ENCODE measurements at regions not wholly inside any gene's neighbourhood (a gene's known extent, or its start where the extent isn't known, plus 50 kb on each side); places are given as distances from the start of the nearest gene placed in this dataset.

DNA sequence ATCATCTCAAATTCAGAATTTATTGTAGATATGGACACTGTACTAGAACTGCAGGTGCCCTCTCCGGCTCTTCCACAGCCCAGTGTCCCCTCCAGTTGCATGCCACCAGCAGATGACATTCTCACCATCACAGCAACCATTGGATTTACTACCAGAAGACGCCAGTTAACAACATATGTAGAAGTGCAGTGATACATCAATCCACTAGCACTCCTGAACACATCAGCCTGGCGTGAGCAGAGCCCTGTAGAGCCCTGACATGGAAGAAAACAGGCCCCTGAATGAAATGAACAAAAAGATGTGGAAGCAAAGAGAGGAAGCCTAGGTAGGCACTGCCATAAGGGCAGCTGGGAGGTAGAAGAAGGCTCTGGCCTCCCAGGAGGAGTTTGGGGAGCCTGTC lies 73.1 kb upstream of the GALNT2 start:
- Histone ChIP-seq H3K4me3 (no peak overlapping the region), H3K36me3 (no peaks in the 10 kb centered on the region), H3K27ac (replicated peaks in 1 of 4) (no peak overlapping the region), H3K4me1 (peaks cover 0 to 21% (median 11%) of the 10 kb centered on the region in 4 donors), H3K9me3 (no peaks in the 10 kb centered on the region), H3K27me3 (no peaks in the 10 kb centered on the region)
- intact Hi-C loops (cut with DNase I) = no loop called here
- 96% methylated on average over 3 of the region's 3 CpGs for WGBS
- DNase-seq (ENCODE audit: extremely low spot score) = no peak
- TF ChIP-seq CTCF (IDR thresholded peaks at IDR 0.05) = no peak
- TF ChIP-seq POLR2AphosphoS5 (IDR thresholded peaks at IDR 0.05) = no peak
- TF ChIP-seq EP300 (IDR thresholded peaks at IDR 0.05) = no peak
- TF ChIP-seq POLR2A (IDR thresholded peaks at IDR 0.05; ENCODE audit: low read depth) = no peak

DNA sequence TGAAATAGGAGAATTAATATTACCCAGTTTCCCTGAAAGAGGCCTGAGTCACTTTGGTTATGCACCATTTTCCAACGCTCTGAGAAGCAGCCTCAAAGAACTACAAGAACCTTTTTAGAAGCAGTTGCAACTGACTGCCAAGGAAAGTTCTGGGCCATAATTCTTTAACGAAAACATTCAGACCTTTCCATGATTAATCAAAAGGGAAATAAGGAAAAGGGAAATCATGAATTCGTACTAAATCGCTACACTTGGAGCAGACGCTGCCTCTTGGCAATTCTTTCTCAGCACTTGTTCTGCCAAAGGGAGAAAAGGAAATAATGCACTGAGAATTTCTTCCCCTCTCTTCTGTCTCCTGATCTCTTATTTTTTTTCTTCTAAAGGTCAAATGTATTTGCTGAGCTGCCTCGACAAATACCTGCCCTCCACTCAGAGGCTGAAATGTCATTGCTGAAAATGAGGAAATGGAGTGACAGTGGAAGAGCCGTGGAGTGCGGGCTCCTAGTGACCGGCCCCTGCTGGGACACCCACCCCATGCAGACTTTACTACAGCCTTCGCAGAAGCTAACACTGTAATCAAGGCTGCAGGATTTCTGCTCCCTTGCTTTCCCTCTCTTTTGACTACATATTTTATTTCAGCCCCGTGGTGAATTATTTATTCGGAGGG lies 67.9 kb upstream of the GALNT2 start:
- no peak for TF ChIP-seq POLR2AphosphoS5 (IDR thresholded peaks at IDR 0.05)
- TF ChIP-seq POLR2A (IDR thresholded peaks at IDR 0.05; ENCODE audit: low read depth) = no peak
- no peak for TF ChIP-seq CTCF (IDR thresholded peaks at IDR 0.05)
- no peak for TF ChIP-seq EP300 (IDR thresholded peaks at IDR 0.05)
- H3K36me3 ChIP-seq = no peaks in the 10 kb centered on the region
- H3K4me3 ChIP-seq = no peak overlapping the region
- DNase-seq (ENCODE audit: extremely low spot score) = no peak
- no peaks in the 10 kb centered on the region for H3K27me3 ChIP-seq
- intact Hi-C loops (cut with DNase I) = no loop called here
- H3K4me1 ChIP-seq = peaks cover 5 to 54% (median 50%) of the 10 kb centered on the region in 4 donors
- 41% methylated on average over 12 of the region's 12 CpGs for WGBS
- H3K27ac ChIP-seq (replicated peaks in 1 of 4) = peak overlapping the region; percentile 52 to 81 (median 63)
- H3K9me3 ChIP-seq = no peaks in the 10 kb centered on the region

GRCh38 chr1:230000493-230001184 lies 66.4 kb upstream of the GALNT2 start:
- intact Hi-C loops (cut with DNase I) = no loop called here
- no peaks in the 10 kb centered on the region for H3K27me3 ChIP-seq
- TF ChIP-seq CTCF (IDR thresholded peaks at IDR 0.05) = no peak
- TF ChIP-seq POLR2A (IDR thresholded peaks at IDR 0.05; ENCODE audit: low read depth) = no peak
- TF ChIP-seq POLR2AphosphoS5 (IDR thresholded peaks at IDR 0.05) = no peak
- TF ChIP-seq EP300 (IDR thresholded peaks at IDR 0.05) = no peak

DNA sequence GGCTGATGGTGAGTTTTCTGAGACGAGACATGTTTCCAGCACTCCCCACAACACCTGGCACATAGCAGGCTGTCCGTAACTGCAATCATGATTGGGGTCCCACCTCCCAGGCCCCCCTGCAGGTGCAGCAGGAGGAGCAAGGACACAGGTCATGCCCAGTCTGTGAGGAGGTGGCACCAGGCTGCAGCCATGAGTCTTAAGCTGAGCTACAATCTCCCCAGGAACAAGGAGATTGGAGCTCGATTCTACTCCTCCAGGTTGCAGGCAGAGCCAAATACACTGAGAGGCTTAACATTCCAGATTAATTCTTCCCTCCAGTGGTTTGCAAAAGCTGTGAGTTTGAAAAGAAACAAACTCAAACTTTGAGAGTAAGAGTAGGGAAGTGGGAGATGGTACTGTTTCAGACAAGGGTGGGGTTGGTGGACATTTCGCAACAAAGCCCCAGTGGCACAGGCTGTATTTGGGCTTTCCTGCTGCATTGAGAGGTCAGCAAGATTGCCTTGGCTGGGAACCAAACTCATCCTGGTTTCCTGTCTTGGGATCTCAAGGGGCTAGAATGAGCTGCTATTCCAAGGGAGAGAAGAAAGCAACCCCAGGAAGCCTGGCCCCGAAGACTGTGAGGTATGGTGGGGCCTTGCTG lies 64.8 kb upstream of the GALNT2 start:
- H3K4me3 ChIP-seq = no peak overlapping the region
- H3K4me1 ChIP-seq = peaks cover 5 to 51% (median 49%) of the 10 kb centered on the region in 4 donors
- peak overlapping the region in 2 of 4 donors; percentile 13 to 34 for H3K27ac ChIP-seq (replicated peaks in 1 of 4)
- 63% methylated on average over 5 of the region's 5 CpGs for WGBS
- H3K9me3 ChIP-seq = no peaks in the 10 kb centered on the region
- no peak for TF ChIP-seq POLR2A (IDR thresholded peaks at IDR 0.05; ENCODE audit: low read depth)
- TF ChIP-seq CTCF (IDR thresholded peaks at IDR 0.05) = no peak
- TF ChIP-seq POLR2AphosphoS5 (IDR thresholded peaks at IDR 0.05) = peak in 1 of 2 donors; percentile 47
- no peak for TF ChIP-seq EP300 (IDR thresholded peaks at IDR 0.05)
- DNase-seq (ENCODE audit: extremely low spot score) = no peak
- no peaks in the 10 kb centered on the region for H3K27me3 ChIP-seq
- intact Hi-C loops (cut with DNase I) = no loop called here
- H3K36me3 ChIP-seq = no peaks in the 10 kb centered on the region

More at GRCh38 chr1:230000493-230001184, 66.4 kb upstream of the GALNT2 start:
- H3K9me3 ChIP-seq = no peaks in the 10 kb centered on the region
- H3K4me1 ChIP-seq = peaks cover 5 to 51% (median 49%) of the 10 kb centered on the region in 4 donors
- no peaks in the 10 kb centered on the region for H3K36me3 ChIP-seq
- H3K27ac ChIP-seq (replicated peaks in 1 of 4) = peak overlapping the region in 1 of 4 donors; percentile 62
- DNase-seq (ENCODE audit: extremely low spot score) = no peak
- 73% methylated on average over 6 of the region's 6 CpGs for WGBS
- no peak overlapping the region for H3K4me3 ChIP-seq

Data from esophagus muscularis mucosa (tissue), 4 donors.